Right cardiac atrium (tissue), 5 donors: ENCODE measurements at regions not wholly inside any gene's neighbourhood (a gene's known extent, or its start where the extent isn't known, plus 50 kb on each side); places are given as distances from the start of the nearest gene placed in this dataset.

Source experiments
- ATAC-seq, 2 donors: fragments of 200-7000 bp; cut with Tn5 transposase; one replicate each; pipeline versions ENCODE4 v1.8.0 to v1.9.1; 2020; ENCODE audit warnings: moderate library complexity in 2 of 2, mild to moderate bottlenecking in 1 of 2
- DNase-seq, 3 donors: peaks; one replicate each; pipeline ENCODE4 v3.0.0-alpha.2; 2020
- H3K27ac ChIP-seq: one replicate; pipeline ENCODE4 v1.5.1; 2013; ENCODE audit warnings: mild to moderate bottlenecking, low read length, control low read depth, moderate library complexity
- H3K27me3 ChIP-seq: one replicate; pipeline ENCODE4 v1.6.1; 2013; ENCODE audit not compliant: control insufficient read depth, insufficient read depth
- H3K4me1 ChIP-seq: one replicate; pipeline ENCODE4 v1.6.1; 2013; ENCODE audit warnings: low read length; ENCODE audit not compliant: control insufficient read depth, insufficient read depth
- H3K4me3 ChIP-seq: one replicate; pipeline ENCODE4 v1.5.1; 2013; ENCODE audit warnings: low read length, control low read depth
- H3K9me3 ChIP-seq: one replicate; pipeline ENCODE4 v1.6.1; 2013; ENCODE audit warnings: low read length; ENCODE audit not compliant: control insufficient read depth
- WGBS: extraction: QIAGEN DNeasy Blood & Tissue Kit; methylation state at CpG from one replicate; pipeline ENCODE4 v1.1.7; 2013; 5-methylcytosine and 5-hydroxymethylcytosine counted together
- intact Hi-C, 4 donors: fragments of 100-400 bp; cut with DNase I; formaldehyde crosslinking; loops; one replicate each; pipeline versions ENCODE4 v1.11.0 to v1.14.0; 2022 to 2023
- donor health status: healthy with polysubstance abuse.
- donor health status: DM: no; HTN: yes; CAD: no.
- donor health status: DM: no; HTN: no; CAD: no.
- donor health status: DM: no; HTN: yes; CAD: no; lungs with severe emphysema.
- donor health status: DM: yes; HTN: yes; CAD: no.

DNA sequence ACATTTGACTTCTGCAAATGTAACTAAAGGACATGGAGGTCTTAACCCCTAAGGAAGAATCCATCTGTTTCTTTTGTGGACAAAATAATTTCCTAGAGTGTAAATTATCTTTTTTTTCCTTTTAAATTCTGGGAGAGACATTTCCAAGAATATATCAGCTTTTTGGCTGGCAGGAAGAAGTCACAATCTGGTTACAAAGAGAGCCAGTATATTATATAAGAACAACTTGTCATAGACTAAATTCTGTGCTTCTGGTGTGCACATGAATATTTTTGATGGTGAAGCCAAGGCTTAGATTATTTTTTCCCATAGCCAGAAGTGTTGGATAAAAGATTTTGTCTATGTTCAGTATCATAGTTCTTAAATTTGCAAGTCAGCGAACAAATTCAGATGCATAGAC lies 500.6 kb downstream of the XIRP2 start:
- no peak for DNase-seq
- Histone ChIP-seq H3K4me3 (no peak overlapping the region), H3K27ac (no peak overlapping the region), H3K27me3 (no peaks in the 10 kb centered on the region), H3K4me1 (no peaks in the 10 kb centered on the region), H3K9me3 (no peaks in the 10 kb centered on the region)
- no peak for ATAC-seq
- intact Hi-C loops = no loop called here
- WGBS = 92% methylated on average over 1 of the region's 1 CpG

DNA sequence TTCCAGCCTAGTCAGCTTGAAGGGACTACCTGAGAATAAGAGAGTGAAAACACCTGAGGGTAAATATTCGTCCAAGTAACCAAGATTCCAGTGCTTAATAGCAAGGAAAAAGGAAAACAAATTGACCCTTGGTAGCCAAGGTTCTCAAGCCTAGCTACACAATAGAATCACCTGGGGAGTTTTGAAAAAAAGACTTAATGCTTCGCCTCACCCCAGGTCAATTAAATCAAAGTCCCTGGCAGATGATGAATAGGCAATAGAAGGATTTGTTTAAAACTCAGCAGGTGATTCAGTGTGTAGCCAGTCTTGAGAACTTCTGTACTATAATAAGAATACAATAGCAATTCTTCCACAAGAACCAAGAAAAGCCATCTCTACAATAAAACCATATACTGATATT lies 500.2 kb downstream of the XIRP2 start:
- intact Hi-C loops = no loop called here
- WGBS = 68% methylated on average over 2 of the region's 2 CpGs
- Histone ChIP-seq H3K27me3 (no peaks in the 10 kb centered on the region), H3K4me3 (no peak overlapping the region), H3K4me1 (no peaks in the 10 kb centered on the region), H3K9me3 (no peaks in the 10 kb centered on the region), H3K27ac (no peak overlapping the region)
- ATAC-seq (no peak), DNase-seq (no peak)

- ATAC-seq (no peak), DNase-seq (no peak)
- intact Hi-C loops = no loop called here
- Histone ChIP-seq H3K27ac (no peak overlapping the region), H3K4me1 (no peaks in the 10 kb centered on the region), H3K9me3 (no peaks in the 10 kb centered on the region), H3K27me3 (no peaks in the 10 kb centered on the region), H3K4me3 (no peak overlapping the region)
- 84% methylated on average over 4 of the region's 4 CpGs for WGBS
Observed at GRCh38 chr2:167386694-167387093, 498.4 kb downstream of the XIRP2 start.

- no peaks in the 10 kb centered on the region for H3K27me3 ChIP-seq
- intact Hi-C loops = no loop called here
- WGBS = 77% methylated on average over 8 of the region's 8 CpGs
- H3K4me1 ChIP-seq = no peaks in the 10 kb centered on the region
- H3K9me3 ChIP-seq = no peaks in the 10 kb centered on the region
- no peak for DNase-seq
- ATAC-seq = no peak
- H3K27ac ChIP-seq = no peak overlapping the region
- H3K4me3 ChIP-seq = no peak overlapping the region
Observed at GRCh38 chr2:167383610-167384194, 495.4 kb downstream of the XIRP2 start.

GRCh38 chr2:167381349-167381748 lies 493.1 kb downstream of the XIRP2 start:
- DNase-seq = no peak
- H3K4me3 ChIP-seq = no peak overlapping the region
- ATAC-seq = no peak
- 90% methylated on average over 2 of the region's 2 CpGs for WGBS
- intact Hi-C loops = no loop called here
- H3K9me3 ChIP-seq = no peaks in the 10 kb centered on the region
- no peaks in the 10 kb centered on the region for H3K4me1 ChIP-seq
- no peak overlapping the region for H3K27ac ChIP-seq
- H3K27me3 ChIP-seq = no peaks in the 10 kb centered on the region

DNA sequence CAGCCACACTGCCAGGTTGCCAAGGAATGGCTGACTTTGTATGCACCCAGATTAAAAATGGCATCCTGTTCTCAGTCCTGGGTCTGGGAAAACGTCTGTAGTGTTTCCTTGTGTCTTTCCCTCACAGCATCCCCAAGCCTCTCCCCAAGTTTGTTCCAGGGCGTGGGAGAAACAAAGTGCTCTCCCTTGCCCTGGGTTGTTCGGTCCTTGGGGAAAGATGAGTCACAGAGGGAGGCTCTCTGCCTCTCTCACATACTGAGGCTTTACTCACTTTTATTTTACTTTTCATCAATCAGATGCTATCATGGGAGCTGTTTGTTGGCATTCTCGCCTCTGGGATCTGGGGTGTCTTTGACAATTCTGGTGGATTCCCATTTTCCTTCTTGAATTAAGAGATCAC lies 492.3 kb downstream of the XIRP2 start:
- DNase-seq (no peak), ATAC-seq (no peak)
- Histone ChIP-seq H3K4me1 (no peaks in the 10 kb centered on the region), H3K4me3 (no peak overlapping the region), H3K27me3 (no peaks in the 10 kb centered on the region), H3K9me3 (no peaks in the 10 kb centered on the region), H3K27ac (no peak overlapping the region)
- 69% methylated on average over 4 of the region's 4 CpGs for WGBS
- intact Hi-C loops = no loop called here

DNA sequence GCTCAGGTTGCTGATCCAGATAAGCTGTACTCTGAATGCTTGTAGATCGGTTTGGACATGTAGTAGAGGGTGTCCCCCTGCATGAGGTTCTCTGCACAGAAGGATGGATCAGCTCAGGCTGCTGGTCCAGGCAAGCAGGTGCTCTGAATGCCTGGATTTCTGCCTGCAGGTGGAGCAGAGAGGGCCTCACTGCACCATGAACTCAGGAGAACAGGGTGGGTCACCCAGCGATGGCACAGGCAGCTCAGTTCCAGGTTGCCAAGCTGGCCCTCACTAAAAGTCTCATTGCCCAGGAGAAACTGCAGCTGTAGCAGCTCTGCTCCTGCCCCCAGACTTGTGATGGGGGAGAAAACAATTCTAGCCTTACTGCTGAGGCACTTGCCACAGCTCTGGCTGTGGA lies 491.8 kb downstream of the XIRP2 start:
- no peak overlapping the region for H3K4me3 ChIP-seq
- intact Hi-C loops = no loop called here
- ATAC-seq (no peak), DNase-seq (no peak)
- H3K4me1 ChIP-seq = no peaks in the 10 kb centered on the region
- 84% methylated on average over 2 of the region's 2 CpGs for WGBS
- no peak overlapping the region for H3K27ac ChIP-seq
- no peaks in the 10 kb centered on the region for H3K27me3 ChIP-seq
- H3K9me3 ChIP-seq = no peaks in the 10 kb centered on the region

- no peak for ATAC-seq
- intact Hi-C loops = no loop called here
- H3K9me3 ChIP-seq = no peaks in the 10 kb centered on the region
- no peak for DNase-seq
- no peaks in the 10 kb centered on the region for H3K27me3 ChIP-seq
- H3K4me1 ChIP-seq = no peaks in the 10 kb centered on the region
- H3K4me3 ChIP-seq = no peak overlapping the region
- H3K27ac ChIP-seq = no peak overlapping the region
- 68% methylated on average over 1 of the region's 1 CpG for WGBS
Observed at GRCh38 chr2:167369083-167369482, 480.8 kb downstream of the XIRP2 start.

DNA sequence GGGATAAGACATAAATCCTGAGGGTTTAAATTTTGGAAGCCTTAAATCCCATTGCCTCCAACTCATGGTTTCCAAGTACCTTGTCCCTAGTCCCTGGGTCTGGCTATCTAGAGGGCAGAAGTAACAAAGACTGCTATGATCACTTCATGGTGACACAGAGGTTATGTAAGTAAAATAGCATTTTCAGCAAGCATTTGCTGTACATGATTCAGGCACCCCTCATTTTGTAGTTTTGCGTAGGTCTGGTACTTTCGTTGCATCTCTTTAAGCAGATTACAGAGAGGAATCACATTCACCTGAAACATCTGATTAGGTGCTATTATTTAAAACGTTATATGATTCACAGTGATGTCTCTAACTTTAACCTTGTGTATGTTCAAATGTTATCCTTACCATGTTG lies 480.1 kb downstream of the XIRP2 start:
- Histone ChIP-seq H3K4me3 (no peak overlapping the region), H3K27me3 (no peaks in the 10 kb centered on the region), H3K27ac (no peak overlapping the region), H3K9me3 (no peaks in the 10 kb centered on the region), H3K4me1 (no peaks in the 10 kb centered on the region)
- no peak for ATAC-seq
- intact Hi-C loops = no loop called here
- no peak for DNase-seq
- WGBS = 89% methylated on average over 3 of the region's 3 CpGs

DNA sequence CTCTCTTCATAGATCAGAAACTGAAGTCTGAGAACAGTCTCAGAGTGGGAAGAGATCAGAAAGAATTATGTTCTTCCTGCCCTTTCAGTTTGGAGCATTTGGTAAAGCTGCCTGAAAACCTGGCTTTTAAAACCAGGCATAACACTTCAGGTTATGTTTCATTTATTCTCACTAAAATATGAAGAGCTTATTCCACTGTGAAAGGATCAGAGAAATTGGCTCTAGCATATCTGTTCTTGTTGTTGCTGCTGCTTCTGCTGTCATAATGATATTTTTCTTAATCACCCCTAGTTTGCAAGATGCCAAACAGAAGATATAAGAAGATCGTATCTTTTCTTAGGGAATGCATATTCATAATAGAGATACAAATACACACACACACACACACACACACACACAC lies 476.9 kb downstream of the XIRP2 start:
- DNase-seq = no peak

DNA sequence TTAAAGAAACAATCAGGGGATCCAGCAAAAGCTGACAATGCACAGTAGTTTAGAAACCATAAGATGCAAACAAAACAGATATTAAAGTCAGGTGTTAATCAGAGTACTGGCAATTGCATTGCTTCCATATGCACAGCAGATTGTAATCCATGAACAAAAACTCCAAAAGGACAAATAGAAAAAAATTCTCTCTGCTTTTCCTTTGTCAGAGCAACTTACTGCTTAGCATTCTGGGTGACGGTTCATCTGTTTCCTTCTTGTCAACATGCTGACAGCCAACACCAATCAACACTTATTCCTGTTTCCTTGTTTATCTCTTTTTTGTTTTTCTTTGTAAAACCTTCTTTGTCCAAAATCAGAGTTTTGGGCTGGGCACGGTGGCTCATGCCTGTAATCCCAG lies 473.1 kb downstream of the XIRP2 start:
- 13% methylated on average over 2 of the region's 2 CpGs for WGBS
- intact Hi-C loops = no loop called here
- no peaks in the 10 kb centered on the region for H3K27me3 ChIP-seq
- H3K27ac ChIP-seq = no peak overlapping the region
- no peaks in the 10 kb centered on the region for H3K9me3 ChIP-seq
- no peaks in the 10 kb centered on the region for H3K4me1 ChIP-seq
- no peak overlapping the region for H3K4me3 ChIP-seq
- DNase-seq (no peak), ATAC-seq (no peak)

More for the DNA sequence above, 476.9 kb downstream of the XIRP2 start:
- ATAC-seq = no peak
- Histone ChIP-seq H3K27ac (no peak overlapping the region), H3K4me3 (no peak overlapping the region), H3K9me3 (no peaks in the 10 kb centered on the region), H3K4me1 (no peaks in the 10 kb centered on the region), H3K27me3 (no peaks in the 10 kb centered on the region)
- WGBS = 86% methylated on average over 1 of the region's 1 CpG
- intact Hi-C loops = no loop called here

DNA sequence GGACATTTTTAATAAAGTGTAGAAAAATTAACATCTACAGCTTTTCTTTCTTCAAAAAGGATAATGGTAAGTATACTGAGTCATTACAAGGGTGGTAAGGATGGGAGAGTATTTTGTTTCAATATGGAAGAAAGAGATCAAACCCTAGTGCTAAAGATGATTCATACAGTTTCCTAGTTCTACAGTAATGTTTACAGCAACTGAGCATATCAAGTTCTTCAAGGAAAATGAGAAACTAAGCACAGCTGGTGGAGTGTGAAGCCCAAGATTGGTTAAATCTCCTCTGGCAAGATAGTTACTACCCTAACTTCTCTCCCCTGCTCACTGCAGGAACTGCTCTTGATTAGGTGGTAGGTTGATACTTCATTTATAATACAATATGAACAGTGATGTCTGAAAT lies 467.5 kb downstream of the XIRP2 start:
- DNase-seq (no peak), ATAC-seq (no peak)
- Histone ChIP-seq H3K27ac (no peak overlapping the region), H3K4me1 (no peaks in the 10 kb centered on the region), H3K27me3 (no peaks in the 10 kb centered on the region), H3K9me3 (no peaks in the 10 kb centered on the region), H3K4me3 (no peak overlapping the region)
- intact Hi-C loops = no loop called here
